NB4 (cell line): ENCODE measurements at regions not wholly inside any gene's neighbourhood (a gene's known extent, or its start where the extent isn't known, plus 50 kb on each side); places are given as distances from the start of the nearest gene placed in this dataset.

Experiments used
- MAX ChIP-seq: IDR thresholded peaks from 2 replicates; pipeline ENCODE4 v1.6.1; 2011; ENCODE audit warnings: low read depth, low read length
- MYC ChIP-seq: IDR thresholded peaks from 2 replicates; pipeline ENCODE4 v1.6.1; 2011; ENCODE audit warnings: low read depth, low read length
- POLR2A ChIP-seq: IDR thresholded peaks from 2 replicates; pipeline ENCODE4 v1.6.1; 2011; ENCODE audit warnings: mild to moderate bottlenecking; ENCODE audit not compliant: insufficient read length; ENCODE audit errors: extremely low read depth
- TF ChIP-seq, protein P1 (sequence below): IDR thresholded peaks from one replicate; pipeline ENCODE4 v1.5.1; 2012; ENCODE audit warnings: low read depth, low read length

- TF ChIP-seq, protein P1, sequence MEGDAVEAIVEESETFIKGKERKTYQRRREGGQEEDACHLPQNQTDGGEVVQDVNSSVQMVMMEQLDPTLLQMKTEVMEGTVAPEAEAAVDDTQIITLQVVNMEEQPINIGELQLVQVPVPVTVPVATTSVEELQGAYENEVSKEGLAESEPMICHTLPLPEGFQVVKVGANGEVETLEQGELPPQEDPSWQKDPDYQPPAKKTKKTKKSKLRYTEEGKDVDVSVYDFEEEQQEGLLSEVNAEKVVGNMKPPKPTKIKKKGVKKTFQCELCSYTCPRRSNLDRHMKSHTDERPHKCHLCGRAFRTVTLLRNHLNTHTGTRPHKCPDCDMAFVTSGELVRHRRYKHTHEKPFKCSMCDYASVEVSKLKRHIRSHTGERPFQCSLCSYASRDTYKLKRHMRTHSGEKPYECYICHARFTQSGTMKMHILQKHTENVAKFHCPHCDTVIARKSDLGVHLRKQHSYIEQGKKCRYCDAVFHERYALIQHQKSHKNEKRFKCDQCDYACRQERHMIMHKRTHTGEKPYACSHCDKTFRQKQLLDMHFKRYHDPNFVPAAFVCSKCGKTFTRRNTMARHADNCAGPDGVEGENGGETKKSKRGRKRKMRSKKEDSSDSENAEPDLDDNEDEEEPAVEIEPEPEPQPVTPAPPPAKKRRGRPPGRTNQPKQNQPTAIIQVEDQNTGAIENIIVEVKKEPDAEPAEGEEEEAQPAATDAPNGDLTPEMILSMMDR: no peak
- TF ChIP-seq POLR2A: no peak
- TF ChIP-seq MAX: no peak
- TF ChIP-seq MYC: no peak
These were observed 69.2 kb upstream of the PSMA6 start for GRCh38 chr14:35222872-35223466.
